ENCODE measurements at regions not wholly inside any gene's neighbourhood (a gene's known extent, or its start where the extent isn't known, plus 50 kb on each side); places are given as distances from the start of the nearest gene placed in this dataset.

DNA sequence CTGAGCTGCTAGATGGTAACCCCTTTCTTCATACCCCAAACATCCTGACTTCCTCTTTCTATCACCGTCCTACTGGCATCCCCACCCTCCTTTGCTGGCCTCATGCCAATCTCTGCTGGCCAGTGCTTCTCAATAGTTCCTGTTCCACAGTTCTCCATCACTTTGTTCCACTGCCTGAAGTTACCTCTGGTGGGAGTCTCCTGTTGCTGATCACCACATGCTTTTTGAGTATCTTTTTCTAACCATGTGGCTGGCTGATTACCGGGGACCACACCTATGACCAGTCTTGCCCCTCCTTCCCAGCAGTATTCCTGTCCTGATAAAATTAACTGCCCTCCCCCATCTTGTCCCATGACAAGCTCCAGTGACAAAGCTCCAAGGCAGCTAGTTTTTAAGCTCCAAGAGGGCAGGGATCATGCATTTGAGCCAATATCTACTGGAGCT is 380.4 kb upstream of the CCL2 start:
- TF ChIP-seq, protein P1, sequence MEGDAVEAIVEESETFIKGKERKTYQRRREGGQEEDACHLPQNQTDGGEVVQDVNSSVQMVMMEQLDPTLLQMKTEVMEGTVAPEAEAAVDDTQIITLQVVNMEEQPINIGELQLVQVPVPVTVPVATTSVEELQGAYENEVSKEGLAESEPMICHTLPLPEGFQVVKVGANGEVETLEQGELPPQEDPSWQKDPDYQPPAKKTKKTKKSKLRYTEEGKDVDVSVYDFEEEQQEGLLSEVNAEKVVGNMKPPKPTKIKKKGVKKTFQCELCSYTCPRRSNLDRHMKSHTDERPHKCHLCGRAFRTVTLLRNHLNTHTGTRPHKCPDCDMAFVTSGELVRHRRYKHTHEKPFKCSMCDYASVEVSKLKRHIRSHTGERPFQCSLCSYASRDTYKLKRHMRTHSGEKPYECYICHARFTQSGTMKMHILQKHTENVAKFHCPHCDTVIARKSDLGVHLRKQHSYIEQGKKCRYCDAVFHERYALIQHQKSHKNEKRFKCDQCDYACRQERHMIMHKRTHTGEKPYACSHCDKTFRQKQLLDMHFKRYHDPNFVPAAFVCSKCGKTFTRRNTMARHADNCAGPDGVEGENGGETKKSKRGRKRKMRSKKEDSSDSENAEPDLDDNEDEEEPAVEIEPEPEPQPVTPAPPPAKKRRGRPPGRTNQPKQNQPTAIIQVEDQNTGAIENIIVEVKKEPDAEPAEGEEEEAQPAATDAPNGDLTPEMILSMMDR (conservative IDR thresholded peaks at IDR 0.05): no peak
- TF ChIP-seq ZFX (IDR thresholded peaks at IDR 0.05): no peak
